Skin of body (tissue), 1 donor: ENCODE measurements at regions not wholly inside any gene's neighbourhood (a gene's known extent, or its start where the extent isn't known, plus 50 kb on each side); places are given as distances from the start of the nearest gene placed in this dataset.
"Not testable (repeated sequence)": the region's sequence is repeated elsewhere in the genome, so short reads cannot be mapped to it uniquely, and the experiment has no call there.

Experiments used
- DNase-seq: peaks from one replicate; lab custom pipeline; 2025; lab: John Stamatoyannopoulos, UW

GRCh38 chr3:181533811-181534210 lies 177.9 kb upstream of the SOX2 start:
- DNase-seq, result no peak

GRCh38 chr3:181530584-181530983 lies 181.1 kb upstream of the SOX2 start:
- DNase-seq, result no peak

GRCh38 chr3:181521831-181522230 lies 189.9 kb upstream of the SOX2 start:
- DNase-seq, result no peak

- DNase-seq, result no peak
These were observed 193.5 kb upstream of the SOX2 start for GRCh38 chr3:181518222-181518621.

GRCh38 chr3:181512787-181513186 lies 198.9 kb upstream of the SOX2 start:
- no peak for DNase-seq

GRCh38 chr3:181510500-181510899 lies 201.2 kb upstream of the SOX2 start:
- no peak for DNase-seq

- DNase-seq, result no peak
These were observed 214.4 kb upstream of the SOX2 start for GRCh38 chr3:181497358-181497757.

GRCh38 chr3:181493423-181493822 lies 218.3 kb upstream of the SOX2 start:
- no peak for DNase-seq

- DNase-seq, result no peak
These were observed 223.2 kb upstream of the SOX2 start for GRCh38 chr3:181488536-181488935.

GRCh38 chr3:181487236-181487978 lies 224.3 kb upstream of the SOX2 start:
- DNase-seq, result no peak

GRCh38 chr3:181486141-181486885 lies 225.4 kb upstream of the SOX2 start:
- DNase-seq, result no peak

- no peak for DNase-seq
These were observed 227.7 kb upstream of the SOX2 start for GRCh38 chr3:181484026-181484425.

- not testable (repeated sequence) for DNase-seq
These were observed 236.6 kb upstream of the SOX2 start for GRCh38 chr3:181475146-181475545.

- DNase-seq, result no peak
These were observed 241.4 kb upstream of the SOX2 start for GRCh38 chr3:181470349-181470748.

GRCh38 chr3:181464033-181464694 lies 247.6 kb upstream of the SOX2 start:
- DNase-seq, result no peak

- DNase-seq, result no peak
These were observed 250.3 kb upstream of the SOX2 start for GRCh38 chr3:181461381-181461780.

GRCh38 chr3:181459516-181459915 lies 252.2 kb upstream of the SOX2 start:
- no peak for DNase-seq

- no peak for DNase-seq
These were observed 252.9 kb upstream of the SOX2 start for GRCh38 chr3:181458857-181459256.

- DNase-seq, result no peak
These were observed 254.0 kb upstream of the SOX2 start for GRCh38 chr3:181457756-181458155.

- peak; percentile 1 for DNase-seq
These were observed 254.5 kb upstream of the SOX2 start for GRCh38 chr3:181457190-181457589.

GRCh38 chr3:181455276-181455675 lies 256.4 kb upstream of the SOX2 start:
- DNase-seq, result no peak

- no peak for DNase-seq
These were observed 257.2 kb upstream of the SOX2 start for GRCh38 chr3:181454451-181455027.
